H9 (cell line): ENCODE measurements at regions not wholly inside any gene's neighbourhood (a gene's known extent, or its start where the extent isn't known, plus 50 kb on each side); places are given as distances from the start of the nearest gene placed in this dataset.

Experiments
- DNase-seq: peaks from one replicate; pipeline ENCODE4 v3.0.0-alpha.2; 2017
- H2AFZ ChIP-seq: one replicate; pipeline ENCODE4 v1.6.1; 2013; ENCODE audit warnings: mild to moderate bottlenecking, low read length, control low read depth, moderate library complexity
- H2AK5ac ChIP-seq: 2 replicates; pipeline ENCODE4 v1.6.1; 2013; ENCODE audit warnings: low read length, control low read depth, mixed read lengths; ENCODE audit not compliant: insufficient read length
- H2BK120ac ChIP-seq: one replicate; pipeline ENCODE4 v1.6.1; 2013; ENCODE audit warnings: low read depth, mild to moderate bottlenecking, low read length, control low read depth, inconsistent platforms; ENCODE audit not compliant: poor library complexity, severe bottlenecking
- H2BK12ac ChIP-seq: 2 replicates; pipeline ENCODE4 v1.6.1; 2013; ENCODE audit warnings: low read length, control low read depth, mixed read lengths, low read depth; ENCODE audit not compliant: insufficient read length
- H2BK15ac ChIP-seq: 2 replicates; pipeline ENCODE4 v1.6.1; 2013; ENCODE audit warnings: low read depth, low read length, control low read depth
- H2BK20ac ChIP-seq: one replicate; pipeline ENCODE4 v1.6.1; 2013; ENCODE audit warnings: low read depth, mild to moderate bottlenecking, low read length, control low read depth, inconsistent platforms; ENCODE audit not compliant: poor library complexity, severe bottlenecking
- H2BK5ac ChIP-seq: 2 replicates; pipeline ENCODE4 v1.6.1; 2013; ENCODE audit warnings: low read length, control low read depth, mixed read lengths; ENCODE audit not compliant: insufficient read length
- H3K14ac ChIP-seq: 2 replicates; pipeline ENCODE4 v1.6.1; 2013; ENCODE audit warnings: low read length, control low read depth; ENCODE audit not compliant: insufficient read depth
- H3K18ac ChIP-seq: 2 replicates; pipeline ENCODE4 v1.6.1; 2013; ENCODE audit warnings: low read depth, mild to moderate bottlenecking, mixed read lengths, low read length, control low read depth; ENCODE audit not compliant: insufficient read length
- H3K23ac ChIP-seq: 2 replicates; pipeline ENCODE4 v1.6.1; 2013; ENCODE audit warnings: low read length, control low read depth, mixed read lengths, low read depth; ENCODE audit not compliant: insufficient read length
- H3K23me2 ChIP-seq: 2 replicates; pipeline ENCODE4 v1.6.1; 2013; ENCODE audit warnings: low read depth, mild to moderate bottlenecking, mixed read lengths, low read length, control low read depth; ENCODE audit not compliant: insufficient read length, poor library complexity, severe bottlenecking
- H3K27ac ChIP-seq: 2 replicates; pipeline ENCODE4 v1.5.1; 2013; ENCODE audit warnings: low read length, control low read depth, mixed read lengths, low read depth; ENCODE audit not compliant: insufficient read length
- H3K27me3 ChIP-seq: 2 replicates; pipeline ENCODE4 v1.6.1; 2013; ENCODE audit warnings: low read length, control low read depth, inconsistent platforms; ENCODE audit not compliant: insufficient read depth
- H3K4ac ChIP-seq: 2 replicates; pipeline ENCODE4 v1.6.1; 2013; ENCODE audit warnings: low read depth, mild to moderate bottlenecking, control low read depth, inconsistent platforms, low read length, moderate library complexity
- H3K4me1 ChIP-seq: 2 replicates; pipeline ENCODE4 v1.6.1; 2013; ENCODE audit warnings: low read length, control low read depth, inconsistent platforms; ENCODE audit not compliant: insufficient read depth
- H3K4me2 ChIP-seq: 2 replicates; pipeline ENCODE4 v1.6.1; 2013; ENCODE audit warnings: low read length, control low read depth, mixed read lengths; ENCODE audit not compliant: insufficient read length, insufficient read depth
- H3K56ac ChIP-seq: 2 replicates; pipeline ENCODE4 v1.6.1; 2013; ENCODE audit warnings: low read depth, mild to moderate bottlenecking, mixed read lengths, low read length, control low read depth; ENCODE audit not compliant: insufficient read length
- H3K79me1 ChIP-seq: 2 replicates; pipeline ENCODE4 v1.6.1; 2013; ENCODE audit warnings: low read depth, mild to moderate bottlenecking, moderate library complexity, low read length, control low read depth, inconsistent platforms; ENCODE audit not compliant: insufficient read depth, poor library complexity, severe bottlenecking
- H3K79me2 ChIP-seq: 2 replicates; pipeline ENCODE4 v1.6.1; 2013; ENCODE audit warnings: low read length, control low read depth, inconsistent platforms; ENCODE audit not compliant: insufficient read depth
- H3K9ac ChIP-seq: 2 replicates; pipeline ENCODE4 v1.6.1; 2013; ENCODE audit warnings: low read length, control low read depth, mixed read lengths; ENCODE audit not compliant: insufficient read length; ENCODE audit errors: extremely low read depth
- H3K9me3 ChIP-seq: one replicate; pipeline ENCODE4 v1.6.1; 2013; ENCODE audit warnings: low read depth, low read length, inconsistent platforms; ENCODE audit not compliant: control insufficient read depth
- H3T11ph ChIP-seq: one replicate; pipeline ENCODE4 v1.6.1; 2013; ENCODE audit warnings: mild to moderate bottlenecking, low read length, control low read depth, inconsistent platforms
- H4K20me1 ChIP-seq: one replicate; pipeline ENCODE4 v1.6.1; 2013; ENCODE audit not compliant: control insufficient read depth, insufficient read length, insufficient read depth
- H4K5ac ChIP-seq: 2 replicates; pipeline ENCODE4 v1.6.1; 2013; ENCODE audit warnings: low read depth, mild to moderate bottlenecking, mixed read lengths, low read length, control low read depth; ENCODE audit not compliant: insufficient read length
- H4K8ac ChIP-seq: replicated peaks from 2 replicates; pipeline ENCODE4 v1.6.1; 2013; ENCODE audit warnings: low read length, control low read depth, mixed read lengths, low read depth; ENCODE audit not compliant: insufficient read length
- H4K91ac ChIP-seq: 2 replicates; pipeline ENCODE4 v1.6.1; 2013; ENCODE audit warnings: low read depth, mild to moderate bottlenecking, moderate library complexity, mixed read lengths, low read length, control low read depth; ENCODE audit not compliant: insufficient read length
- H3K27ac Mint-ChIP-seq, 3 experiments: 2 replicates in 2 of 3; 3 replicates in 1 of 3; pipeline ENCODE4 v1.8.0; 2020 to 2021; ENCODE audit warnings: mixed read lengths in 3 of 3, mild to moderate bottlenecking in 1 of 3, moderate library complexity in 1 of 3
- H3K27me3 Mint-ChIP-seq: 2 replicates; pipeline ENCODE4 v1.8.0; 2021; ENCODE audit warnings: low read depth, mild to moderate bottlenecking, moderate library complexity, mixed read lengths
- H3K36me3 Mint-ChIP-seq, 3 experiments: 2 replicates in 2 of 3; 3 replicates in 1 of 3; pipeline ENCODE4 v1.8.0; 2020 to 2021; ENCODE audit warnings: low read depth in 3 of 3, mixed read lengths in 3 of 3; ENCODE audit not compliant: insufficient read depth in 1 of 3
- H3K4me1 Mint-ChIP-seq, 2 experiments: 2 replicates each; pipeline ENCODE4 v1.8.0; 2020; ENCODE audit warnings: mixed read lengths in 2 of 2
- H3K4me3 Mint-ChIP-seq, 2 experiments: 2 replicates in 1 of 2; 3 replicates in 1 of 2; pipeline ENCODE4 v1.8.0; 2020 to 2021; ENCODE audit warnings: mild to moderate bottlenecking in 2 of 2, mixed read lengths in 2 of 2, moderate library complexity in 1 of 2
- H3K9me3 Mint-ChIP-seq, 2 experiments: 2 replicates in 1 of 2; 3 replicates in 1 of 2; pipeline ENCODE4 v1.8.0; 2020; ENCODE audit warnings: mild to moderate bottlenecking in 2 of 2, mixed read lengths in 2 of 2, moderate library complexity in 1 of 2
- WGBS: extraction: QIAGEN DNeasy Blood & Tissue Kit; methylation state at CpG from one replicate; pipeline ENCODE4 v1.1.7; 2013; ENCODE audit warnings: missing lambda C conversion rate, low lambda C conversion rate, mixed read lengths; ENCODE audit not compliant: insufficient read length; ENCODE audit errors: extremely low coverage; 5-methylcytosine and 5-hydroxymethylcytosine counted together
- TF ChIP-seq, protein P1 (sequence below): fragments of 200-600 bp; sonication (generic); conservative IDR thresholded peaks from 3 replicates; pipeline ENCODE4 v1.8.0; 2021; ENCODE audit warnings: antibody characterized with exemption, mild to moderate bottlenecking

GRCh38 chr1:22321917-22322316, 129.7 kb upstream of the ZBTB40 start:
- no peak overlapping the region for H2BK12ac ChIP-seq
- no CpG with 5 or more reads among the region's 4 CpGs for WGBS
- H3K4me1 ChIP-seq = peaks cover 15% of the 10 kb centered on the region

More at GRCh38 chr1:22321917-22322316, 129.7 kb upstream of the ZBTB40 start:
- H2AFZ ChIP-seq = no peak overlapping the region
- H3K79me1 ChIP-seq = no peaks in the 10 kb centered on the region
- peaks cover 6% of the 10 kb centered on the region for H3K27me3 Mint-ChIP-seq
- no peaks in the 10 kb centered on the region; the same call in 1 of the 2 replicates for H3K27me3 ChIP-seq
- no peak overlapping the region for H2AK5ac ChIP-seq
- H4K91ac ChIP-seq = no peak overlapping the region
- no peaks in the 10 kb centered on the region for H3K23me2 ChIP-seq
- no peaks in the 10 kb centered on the region for H4K20me1 ChIP-seq
- H3T11ph ChIP-seq = no peak overlapping the region
- H4K5ac ChIP-seq = no peak overlapping the region
- no peak overlapping the region for H3K18ac ChIP-seq
- H3K79me2 ChIP-seq = no peaks in the 10 kb centered on the region
- H3K27ac ChIP-seq = no peak overlapping the region
- H3K4me2 ChIP-seq = no peak overlapping the region
- no peak overlapping the region for H3K4ac ChIP-seq
- H3K23ac ChIP-seq = no peak overlapping the region
- no peak overlapping the region for H3K9ac ChIP-seq
- H2BK15ac ChIP-seq = no peak overlapping the region
- H3K14ac ChIP-seq = no peak overlapping the region; the same call in 1 of the 2 replicates
- no peaks in the 10 kb centered on the region for H3K36me3 Mint-ChIP-seq
- no peaks in the 10 kb centered on the region for H3K9me3 ChIP-seq
- H3K56ac ChIP-seq = no peak overlapping the region
- no peaks in the 10 kb centered on the region for H3K9me3 Mint-ChIP-seq
- no peak overlapping the region for H4K8ac ChIP-seq
- DNase-seq = peak; percentile 19
- H3K27ac Mint-ChIP-seq = peak overlapping the region in 1 of 3 experiments; percentile 97; a peak in 2 of 7 replicates
- no peak overlapping the region for H2BK120ac ChIP-seq
- TF ChIP-seq, protein P1, sequence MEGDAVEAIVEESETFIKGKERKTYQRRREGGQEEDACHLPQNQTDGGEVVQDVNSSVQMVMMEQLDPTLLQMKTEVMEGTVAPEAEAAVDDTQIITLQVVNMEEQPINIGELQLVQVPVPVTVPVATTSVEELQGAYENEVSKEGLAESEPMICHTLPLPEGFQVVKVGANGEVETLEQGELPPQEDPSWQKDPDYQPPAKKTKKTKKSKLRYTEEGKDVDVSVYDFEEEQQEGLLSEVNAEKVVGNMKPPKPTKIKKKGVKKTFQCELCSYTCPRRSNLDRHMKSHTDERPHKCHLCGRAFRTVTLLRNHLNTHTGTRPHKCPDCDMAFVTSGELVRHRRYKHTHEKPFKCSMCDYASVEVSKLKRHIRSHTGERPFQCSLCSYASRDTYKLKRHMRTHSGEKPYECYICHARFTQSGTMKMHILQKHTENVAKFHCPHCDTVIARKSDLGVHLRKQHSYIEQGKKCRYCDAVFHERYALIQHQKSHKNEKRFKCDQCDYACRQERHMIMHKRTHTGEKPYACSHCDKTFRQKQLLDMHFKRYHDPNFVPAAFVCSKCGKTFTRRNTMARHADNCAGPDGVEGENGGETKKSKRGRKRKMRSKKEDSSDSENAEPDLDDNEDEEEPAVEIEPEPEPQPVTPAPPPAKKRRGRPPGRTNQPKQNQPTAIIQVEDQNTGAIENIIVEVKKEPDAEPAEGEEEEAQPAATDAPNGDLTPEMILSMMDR = no peak
- H3K4me1 Mint-ChIP-seq = peaks cover 45 to 58% of the 10 kb centered on the region in 2 experiments
- no peak overlapping the region for H2BK5ac ChIP-seq
- H3K4me3 Mint-ChIP-seq = no peak overlapping the region
- no peak overlapping the region for H2BK20ac ChIP-seq
